ENCODE measurements at regions not wholly inside any gene's neighbourhood (a gene's known extent, or its start where the extent isn't known, plus 50 kb on each side); places are given as distances from the start of the nearest gene placed in this dataset.

GRCh38 chr4:53908661-53909078, 155.7 kb downstream of the CHIC2 start:
- TF ChIP-seq CTCF (IDR thresholded peaks at IDR 0.05) (peak in 2 of 3 donors; percentile 51 to 58), POLR2AphosphoS5 (IDR thresholded peaks at IDR 0.05) (peak in 1 of 3 donors; percentile 61)
